OCI-LY1 (cell line): ENCODE measurements at regions not wholly inside any gene's neighbourhood (a gene's known extent, or its start where the extent isn't known, plus 50 kb on each side); places are given as distances from the start of the nearest gene placed in this dataset.

Source experiments
- H2AFZ ChIP-seq: fragments of 200-600 bp; sonication (generic), shearing (Covaris generic); 2 replicates; pipeline ENCODE4 v1.6.0; 2014; ENCODE audit warnings: antibody characterized with exemption, mild to moderate bottlenecking, low read length
- H3F3A ChIP-seq: fragments of 200-600 bp; sonication (generic), shearing (Covaris generic); 2 replicates; pipeline ENCODE4 v1.6.0; 2014; ENCODE audit warnings: mild to moderate bottlenecking, antibody characterized with exemption, low read length, moderate library complexity; ENCODE audit not compliant: insufficient read depth
- H3K27ac ChIP-seq: fragments of 200-600 bp; sonication (generic); 2 replicates; pipeline ENCODE4 v1.5.1; 2014; ENCODE audit warnings: low read length, mixed run types, mild to moderate bottlenecking, low read depth; ENCODE audit not compliant: poor library complexity, severe bottlenecking
- H3K27me3 ChIP-seq: fragments of 200-600 bp; sonication (generic); 2 replicates; pipeline ENCODE4 v1.6.0; 2014; ENCODE audit warnings: antibody characterized with exemption, mild to moderate bottlenecking, low read length, moderate library complexity; ENCODE audit not compliant: insufficient read depth
- H3K36me3 ChIP-seq: fragments of 200-600 bp; sonication (generic); 2 replicates; pipeline ENCODE4 v1.6.1; 2014; ENCODE audit warnings: mild to moderate bottlenecking, antibody characterized with exemption, low read length, moderate library complexity, mixed read lengths; ENCODE audit not compliant: insufficient read depth
- H3K4me1 ChIP-seq: fragments of 200-600 bp; sonication (generic); 2 replicates; pipeline ENCODE4 v1.5.1; 2014; ENCODE audit warnings: mild to moderate bottlenecking, low read length, moderate library complexity; ENCODE audit not compliant: insufficient read depth, severe bottlenecking
- H3K4me2 ChIP-seq: fragments of 200-600 bp; sonication (generic), shearing (Covaris generic); 2 replicates; pipeline ENCODE4 v1.6.1; 2014; ENCODE audit warnings: low read length
- H3K4me3 ChIP-seq: fragments of 200-600 bp; sonication (generic); 2 replicates; pipeline ENCODE4 v1.5.1; 2014; ENCODE audit warnings: low read length, low read depth, mild to moderate bottlenecking, mixed read lengths; ENCODE audit not compliant: poor library complexity, severe bottlenecking
- H3K79me2 ChIP-seq: fragments of 200-600 bp; shearing (Covaris generic); 2 replicates; pipeline ENCODE4 v1.6.1; 2016; ENCODE audit warnings: mixed run types, low read length, mixed read lengths; ENCODE audit not compliant: insufficient read depth
- H3K9ac ChIP-seq: fragments of 200-600 bp; sonication (generic), shearing (Covaris generic); 2 replicates; pipeline ENCODE4 v1.6.1; 2014; ENCODE audit warnings: mild to moderate bottlenecking, low read length, mixed read lengths
- H3K9me2 ChIP-seq: fragments of 200-600 bp; sonication (generic), shearing (Covaris generic); 2 replicates; pipeline ENCODE4 v1.6.1; 2014; ENCODE audit warnings: low read depth, mild to moderate bottlenecking, low read length, mixed read lengths
- H3K9me3 ChIP-seq: fragments of 200-600 bp; shearing (Covaris generic); 2 replicates; pipeline ENCODE4 v1.6.1; 2014; ENCODE audit warnings: low read length, mixed read lengths
- H4K20me1 ChIP-seq: fragments of 200-600 bp; sonication (generic), shearing (Covaris generic); 2 replicates; pipeline ENCODE4 v1.6.0; 2016; ENCODE audit warnings: mild to moderate bottlenecking, low read length; ENCODE audit not compliant: insufficient read depth
- CTCF ChIP-seq: fragments of 200-600 bp; sonication (generic), shearing (Covaris generic); IDR thresholded peaks from 2 replicates; pipeline ENCODE4 v1.5.1; 2017; ENCODE audit warnings: mild to moderate bottlenecking, antibody characterized with exemption, low read length, moderate library complexity, mixed read lengths
- EZH2 ChIP-seq: fragments of 200-600 bp; sonication (generic), shearing (Covaris generic); IDR thresholded peaks from 2 replicates; pipeline ENCODE4 v1.8.0; 2017; ENCODE audit warnings: borderline replicate concordance, mixed run types, mild to moderate bottlenecking, antibody characterized with exemption, low read length, moderate library complexity, mixed read lengths

- H2AFZ ChIP-seq, result no peak overlapping the region
- H3K9me2 ChIP-seq, result no peaks in the 10 kb centered on the region
- H3K27ac ChIP-seq, result no peak overlapping the region
- H3K79me2 ChIP-seq, result no peaks in the 10 kb centered on the region
- no peak for TF ChIP-seq EZH2
- TF ChIP-seq CTCF, result no peak
- no peaks in the 10 kb centered on the region for H3K4me1 ChIP-seq
- H3K4me2 ChIP-seq, result no peak overlapping the region
- no peaks in the 10 kb centered on the region for H3K27me3 ChIP-seq
- no peaks in the 10 kb centered on the region for H3K36me3 ChIP-seq
- no peak overlapping the region for H3K9ac ChIP-seq
- no peaks in the 10 kb centered on the region for H4K20me1 ChIP-seq
- no peak overlapping the region for H3K4me3 ChIP-seq
- no peaks in the 10 kb centered on the region for H3F3A ChIP-seq
- no peaks in the 10 kb centered on the region for H3K9me3 ChIP-seq
Measured at GRCh38 chr11:91791171-91791468, 433.5 kb upstream of the FAT3 start.

GRCh38 chr11:91790346-91791170 is 434.1 kb upstream of the FAT3 start:
- Histone ChIP-seq H3K9me3 (no peaks in the 10 kb centered on the region), H4K20me1 (no peaks in the 10 kb centered on the region), H3F3A (no peaks in the 10 kb centered on the region), H3K79me2 (no peaks in the 10 kb centered on the region), H3K9me2 (no peaks in the 10 kb centered on the region), H3K4me2 (no peak overlapping the region), H2AFZ (no peak overlapping the region), H3K4me3 (no peak overlapping the region), H3K9ac (no peak overlapping the region), H3K27ac (no peak overlapping the region), H3K4me1 (no peaks in the 10 kb centered on the region), H3K27me3 (no peaks in the 10 kb centered on the region), H3K36me3 (no peaks in the 10 kb centered on the region)
- TF ChIP-seq EZH2, result no peak
- TF ChIP-seq CTCF, result no peak

GRCh38 chr11:91788764-91789163 is 435.9 kb upstream of the FAT3 start:
- no peaks in the 10 kb centered on the region for H3K27me3 ChIP-seq
- no peaks in the 10 kb centered on the region for H3K4me1 ChIP-seq
- TF ChIP-seq CTCF (no peak), EZH2 (no peak)
- H3K79me2 ChIP-seq, result no peaks in the 10 kb centered on the region
- H3K27ac ChIP-seq, result no peak overlapping the region
- no peak overlapping the region for H3K4me3 ChIP-seq
- no peak overlapping the region for H2AFZ ChIP-seq
- H3K9me2 ChIP-seq, result no peaks in the 10 kb centered on the region
- no peak overlapping the region for H3K9ac ChIP-seq
- no peaks in the 10 kb centered on the region for H4K20me1 ChIP-seq
- no peak overlapping the region for H3K4me2 ChIP-seq
- H3F3A ChIP-seq, result no peaks in the 10 kb centered on the region
- H3K36me3 ChIP-seq, result no peaks in the 10 kb centered on the region
- no peaks in the 10 kb centered on the region for H3K9me3 ChIP-seq
